Sigmoid colon (tissue), 4 donors: ENCODE measurements at regions not wholly inside any gene's neighbourhood (a gene's known extent, or its start where the extent isn't known, plus 50 kb on each side); places are given as distances from the start of the nearest gene placed in this dataset.

ENCODE experiments used
- EP300 ChIP-seq, 4 donors: sonication (generic); formaldehyde crosslinking; IDR thresholded peaks; one replicate each; pipeline ENCODE4 v1.6.1; 2017; ENCODE audit warnings: antibody characterized with exemption in 4 of 4
- POLR2A ChIP-seq, 2 donors: fragments of 450-650 bp; IDR thresholded peaks; one replicate each; pipeline ENCODE4 v1.6.1; 2016; ENCODE audit warnings: antibody characterized with exemption in 2 of 2, mild to moderate bottlenecking in 2 of 2, moderate library complexity in 2 of 2
- POLR2AphosphoS5 ChIP-seq, 4 donors: sonication (generic); formaldehyde crosslinking; IDR thresholded peaks; one replicate each; pipeline ENCODE4 v1.6.1; 2017; ENCODE audit warnings: antibody characterized with exemption in 4 of 4
- TF ChIP-seq, protein P1 (sequence below), 4 experiments: fragments of 450-650 bp in 3 of 4; fragments of 200-600 bp in 1 of 4; IDR thresholded peaks; one replicate each; pipeline ENCODE4 v1.5.1; 2016 to 2019; ENCODE audit warnings: antibody characterized with exemption in 4 of 4, mild to moderate bottlenecking in 3 of 4, moderate library complexity in 2 of 4

DNA sequence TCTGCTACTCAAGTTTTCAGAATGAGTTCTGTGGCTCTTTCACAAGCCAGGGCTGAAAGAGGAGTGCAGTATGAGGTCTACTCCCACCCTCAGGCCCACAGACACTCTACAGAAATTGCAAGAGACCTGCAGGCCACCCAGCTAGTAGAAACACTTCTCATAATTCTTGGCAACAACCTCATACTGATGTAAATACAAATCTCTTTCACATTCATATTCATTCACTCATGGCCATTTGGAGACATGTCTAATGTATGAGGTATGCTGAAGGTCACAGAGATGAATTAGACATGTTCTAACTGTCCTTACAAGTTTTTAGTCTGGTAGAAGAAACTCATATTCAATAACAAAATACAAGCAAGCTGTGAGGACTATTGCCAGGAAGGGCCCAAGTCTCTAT lies 83.8 kb upstream of the KLHL29 start:
- TF ChIP-seq, protein P1, sequence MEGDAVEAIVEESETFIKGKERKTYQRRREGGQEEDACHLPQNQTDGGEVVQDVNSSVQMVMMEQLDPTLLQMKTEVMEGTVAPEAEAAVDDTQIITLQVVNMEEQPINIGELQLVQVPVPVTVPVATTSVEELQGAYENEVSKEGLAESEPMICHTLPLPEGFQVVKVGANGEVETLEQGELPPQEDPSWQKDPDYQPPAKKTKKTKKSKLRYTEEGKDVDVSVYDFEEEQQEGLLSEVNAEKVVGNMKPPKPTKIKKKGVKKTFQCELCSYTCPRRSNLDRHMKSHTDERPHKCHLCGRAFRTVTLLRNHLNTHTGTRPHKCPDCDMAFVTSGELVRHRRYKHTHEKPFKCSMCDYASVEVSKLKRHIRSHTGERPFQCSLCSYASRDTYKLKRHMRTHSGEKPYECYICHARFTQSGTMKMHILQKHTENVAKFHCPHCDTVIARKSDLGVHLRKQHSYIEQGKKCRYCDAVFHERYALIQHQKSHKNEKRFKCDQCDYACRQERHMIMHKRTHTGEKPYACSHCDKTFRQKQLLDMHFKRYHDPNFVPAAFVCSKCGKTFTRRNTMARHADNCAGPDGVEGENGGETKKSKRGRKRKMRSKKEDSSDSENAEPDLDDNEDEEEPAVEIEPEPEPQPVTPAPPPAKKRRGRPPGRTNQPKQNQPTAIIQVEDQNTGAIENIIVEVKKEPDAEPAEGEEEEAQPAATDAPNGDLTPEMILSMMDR (IDR thresholded peaks at IDR 0.05): no peak
- TF ChIP-seq POLR2AphosphoS5 (IDR thresholded peaks at IDR 0.05): no peak
- TF ChIP-seq EP300 (IDR thresholded peaks at IDR 0.05): no peak
- no peak for TF ChIP-seq POLR2A (IDR thresholded peaks at IDR 0.05)
